ENCODE measurements at regions not wholly inside any gene's neighbourhood (a gene's known extent, or its start where the extent isn't known, plus 50 kb on each side); places are given as distances from the start of the nearest gene placed in this dataset.

DNA sequence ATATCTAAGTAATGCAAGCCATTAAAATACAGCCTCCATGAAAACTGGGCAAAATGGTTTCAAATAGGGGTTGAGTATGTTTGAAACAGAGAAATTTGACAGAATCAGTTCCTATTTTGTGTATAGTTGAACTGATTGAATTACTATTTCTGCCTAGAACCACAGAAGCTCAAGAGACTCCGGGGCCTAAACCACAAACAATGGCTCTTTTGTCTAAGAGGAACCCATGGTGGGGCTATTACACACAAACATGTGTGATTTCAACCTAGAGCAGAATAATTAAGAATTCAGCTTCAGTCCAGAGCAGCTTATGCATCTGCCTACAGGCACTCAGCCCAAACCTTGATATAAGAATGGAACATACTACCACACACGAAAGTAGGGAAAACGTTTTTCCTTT is 171.2 kb upstream of the MPDZ start:
- BruUV-seq (replicated peaks), result no TSS peak
- H3K4me3 ChIP-seq (replicated peaks in 1 of 3; ENCODE audit: insufficient read depth in 1 of 3, low read depth in 2 of 3, low read length in 3 of 3), result no peak overlapping the region
- H3K27me3 ChIP-seq (ENCODE audit: control insufficient read depth in 1 of 2, insufficient read depth in 2 of 2, low read length in 2 of 2), result no peaks in the 10 kb centered on the region
- H3K9ac ChIP-seq (ENCODE audit: insufficient read depth, low read depth, low read length), result no peak overlapping the region
- H3K36me3 ChIP-seq (replicated peaks in 1 of 2; ENCODE audit: control insufficient read depth in 1 of 2, insufficient read depth in 2 of 2, low read length in 2 of 2), result no peaks in the 10 kb centered on the region
- intact Hi-C loops (cut with micrococcal nuclease; ENCODE audit: unreplicated experiment), result no loop called here
- H3K27ac ChIP-seq (ENCODE audit: extremely low read length, insufficient read depth, low read length), result no peak overlapping the region
- no peaks in the 10 kb centered on the region for H3K4me1 ChIP-seq (ENCODE audit: insufficient read depth, low read length)
- ATAC-seq (no peak), DNase-seq (ENCODE audit: low spot score) (no peak), FAIRE-seq (no peak)
- WGBS (ENCODE audit: low lambda C conversion rate), result 0% methylated on average over 3 of the region's 3 CpGs
- CTCF ChIA-PET (ENCODE audit: low intra/inter-chr PET ratio, low total read pairs), result no interaction called here
- no peaks in the 10 kb centered on the region for H3K9me3 ChIP-seq (ENCODE audit: low read length)
- no peaks in the 10 kb centered on the region for H4K20me1 ChIP-seq (ENCODE audit: insufficient read depth, low read length)
- POLR2A ChIA-PET, result no interaction called here
- H2AFZ ChIP-seq (ENCODE audit: low read length), result no peak overlapping the region
- no peaks in the 10 kb centered on the region for H3K79me2 ChIP-seq (ENCODE audit: insufficient read depth, low read length)
- in situ Hi-C loops (cut with HindIII; ENCODE audit: extremely low pct_ligation_motif_present, low pct_unique_long_range_greater_than_20kb), result no loop called here
- TF ChIP-seq, protein P1, sequence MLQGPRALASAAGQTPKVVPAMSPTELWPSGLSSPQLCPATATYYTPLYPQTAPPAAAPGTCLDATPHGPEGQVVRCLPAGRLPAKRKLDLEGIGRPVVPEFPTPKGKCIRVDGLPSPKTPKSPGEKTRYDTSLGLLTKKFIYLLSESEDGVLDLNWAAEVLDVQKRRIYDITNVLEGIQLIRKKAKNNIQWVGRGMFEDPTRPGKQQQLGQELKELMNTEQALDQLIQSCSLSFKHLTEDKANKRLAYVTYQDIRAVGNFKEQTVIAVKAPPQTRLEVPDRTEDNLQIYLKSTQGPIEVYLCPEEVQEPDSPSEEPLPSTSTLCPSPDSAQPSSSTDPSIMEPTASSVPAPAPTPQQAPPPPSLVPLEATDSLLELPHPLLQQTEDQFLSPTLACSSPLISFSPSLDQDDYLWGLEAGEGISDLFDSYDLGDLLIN (CRISPR knock-in tag; IDR thresholded peaks at IDR 0.05; ENCODE audit: borderline replicate concordance), result no peak
- no peak for TF ChIP-seq ZNF746 (CRISPR knock-in tag; IDR thresholded peaks at IDR 0.05)
- no peak overlapping the region for H3K4me2 ChIP-seq (ENCODE audit: low read depth, low read length)

DNA sequence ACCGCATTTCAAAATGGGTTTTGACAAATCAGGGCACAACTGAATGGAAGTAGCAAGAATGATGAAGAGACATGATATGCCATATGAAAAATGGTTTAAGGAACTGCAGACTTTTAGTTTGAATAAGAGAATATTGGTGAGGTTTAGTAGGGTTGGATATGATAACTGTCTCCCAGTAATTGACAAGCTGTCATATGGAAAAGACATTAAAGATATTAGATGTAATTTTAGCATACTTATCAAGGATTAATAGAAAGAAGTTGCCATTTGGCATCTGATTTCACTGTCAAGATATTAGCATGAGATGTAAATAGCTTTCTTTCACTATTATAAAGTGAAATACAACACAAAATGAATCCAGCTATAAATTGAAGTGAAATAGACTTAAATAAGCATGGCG is 169.0 kb upstream of the MPDZ start:
- ChIA-PET POLR2A (no interaction called here), CTCF (ENCODE audit: low intra/inter-chr PET ratio, low total read pairs) (no interaction called here)
- DNase-seq (ENCODE audit: low spot score) (no peak), FAIRE-seq (no peak), ATAC-seq (no peak)
- no TSS peak for BruUV-seq (replicated peaks)
- Histone ChIP-seq H3K27me3 (ENCODE audit: control insufficient read depth in 1 of 2, insufficient read depth in 2 of 2, low read length in 2 of 2) (0 out of 5 replicates have a peak, but pooled peaks cover 0 to 4% of the 10 kb centered on the region in 2 experiments), H3K36me3 (replicated peaks in 1 of 2; ENCODE audit: control insufficient read depth in 1 of 2, insufficient read depth in 2 of 2, low read length in 2 of 2) (no peaks in the 10 kb centered on the region), H4K20me1 (ENCODE audit: insufficient read depth, low read length) (no peaks in the 10 kb centered on the region), H3K9ac (ENCODE audit: insufficient read depth, low read depth, low read length) (no peak overlapping the region), H3K79me2 (ENCODE audit: insufficient read depth, low read length) (no peaks in the 10 kb centered on the region), H3K4me2 (ENCODE audit: low read depth, low read length) (no peak overlapping the region), H3K4me3 (replicated peaks in 1 of 3; ENCODE audit: insufficient read depth in 1 of 3, low read depth in 2 of 3, low read length in 3 of 3) (no peak overlapping the region), H2AFZ (ENCODE audit: low read length) (no peak overlapping the region), H3K4me1 (ENCODE audit: insufficient read depth, low read length) (no peaks in the 10 kb centered on the region), H3K9me3 (ENCODE audit: low read length) (no peaks in the 10 kb centered on the region), H3K27ac (ENCODE audit: extremely low read length, insufficient read depth, low read length) (no peak overlapping the region)
- in situ Hi-C loops (cut with HindIII; ENCODE audit: extremely low pct_ligation_motif_present, low pct_unique_long_range_greater_than_20kb) (no loop called here), intact Hi-C loops (cut with micrococcal nuclease; ENCODE audit: unreplicated experiment) (no loop called here)
- 3% methylated on average over 2 of the region's 2 CpGs for WGBS (ENCODE audit: low lambda C conversion rate)
- TF ChIP-seq KAT7 (CRISPR knock-in tag; IDR thresholded peaks at IDR 0.05; ENCODE audit: borderline replicate concordance) (no peak), NCOA1 (CRISPR knock-in tag; IDR thresholded peaks at IDR 0.05) (no peak), ZNF30 (CRISPR knock-in tag; IDR thresholded peaks at IDR 0.05) (no peak), NFYB (CRISPR knock-in tag; IDR thresholded peaks at IDR 0.05) (no peak), TRIM24 (CRISPR knock-in tag; IDR thresholded peaks at IDR 0.05) (no peak), RXRB (CRISPR knock-in tag; IDR thresholded peaks at IDR 0.05; ENCODE audit: borderline replicate concordance) (no peak), KLF6 (CRISPR knock-in tag; IDR thresholded peaks at IDR 0.05) (no peak), U2AF2 (IDR thresholded peaks at IDR 0.05; ENCODE audit: low read depth, low read length) (no peak), ZNF558 (CRISPR knock-in tag; IDR thresholded peaks at IDR 0.05; ENCODE audit: borderline replicate concordance) (no peak), MEIS2 (CRISPR knock-in tag; IDR thresholded peaks at IDR 0.05) (no peak), SP4 (CRISPR knock-in tag; IDR thresholded peaks at IDR 0.05) (no peak), ZNF879 (CRISPR knock-in tag; IDR thresholded peaks at IDR 0.05) (no peak)
- TF ChIP-seq, protein P2, sequence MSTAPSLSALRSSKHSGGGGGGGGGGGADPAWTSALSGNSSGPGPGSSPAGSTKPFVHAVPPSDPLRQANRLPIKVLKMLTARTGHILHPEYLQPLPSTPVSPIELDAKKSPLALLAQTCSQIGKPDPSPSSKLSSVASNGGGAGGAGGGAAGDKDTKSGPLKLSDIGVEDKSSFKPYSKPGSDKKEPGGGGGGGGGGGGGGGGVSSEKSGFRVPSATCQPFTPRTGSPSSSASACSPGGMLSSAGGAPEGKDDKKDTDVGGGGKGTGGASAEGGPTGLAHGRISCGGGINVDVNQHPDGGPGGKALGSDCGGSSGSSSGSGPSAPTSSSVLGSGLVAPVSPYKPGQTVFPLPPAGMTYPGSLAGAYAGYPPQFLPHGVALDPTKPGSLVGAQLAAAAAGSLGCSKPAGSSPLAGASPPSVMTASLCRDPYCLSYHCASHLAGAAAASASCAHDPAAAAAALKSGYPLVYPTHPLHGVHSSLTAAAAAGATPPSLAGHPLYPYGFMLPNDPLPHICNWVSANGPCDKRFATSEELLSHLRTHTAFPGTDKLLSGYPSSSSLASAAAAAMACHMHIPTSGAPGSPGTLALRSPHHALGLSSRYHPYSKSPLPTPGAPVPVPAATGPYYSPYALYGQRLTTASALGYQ (CRISPR knock-in tag; IDR thresholded peaks at IDR 0.05), result no peak
